ENCODE measurements at regions not wholly inside any gene's neighbourhood (a gene's known extent, or its start where the extent isn't known, plus 50 kb on each side); places are given as distances from the start of the nearest gene placed in this dataset.
"Not testable (repeated sequence)": the region's sequence is repeated elsewhere in the genome, so short reads cannot be mapped to it uniquely, and the experiment has no call there.

GRCh38 chr6:84353459-84354423, 126.3 kb upstream of the CEP162 start:
- DNase-seq (ENCODE audit: low read depth in 2 of 2): no peak

- DNase-seq (ENCODE audit: low read depth in 2 of 2): no peak
Measured at GRCh38 chr6:84350397-84350796, 123.0 kb upstream of the CEP162 start.

- no peak for DNase-seq (ENCODE audit: low read depth in 2 of 2)
Measured at GRCh38 chr6:84349542-84349941, 122.1 kb upstream of the CEP162 start.

GRCh38 chr6:84348801-84349200, 121.4 kb upstream of the CEP162 start:
- no peak for DNase-seq (ENCODE audit: low read depth in 2 of 2)

GRCh38 chr6:84346372-84346771, 118.9 kb upstream of the CEP162 start:
- no peak for DNase-seq (ENCODE audit: low read depth in 2 of 2)

GRCh38 chr6:84344005-84344404, 116.6 kb upstream of the CEP162 start:
- DNase-seq (ENCODE audit: low read depth in 2 of 2): no peak

GRCh38 chr6:84340422-84340821, 113.0 kb upstream of the CEP162 start:
- no peak for DNase-seq (ENCODE audit: low read depth in 2 of 2)

GRCh38 chr6:84333842-84334241, 106.4 kb upstream of the CEP162 start:
- DNase-seq (ENCODE audit: low read depth in 2 of 2): no peak

GRCh38 chr6:84332139-84333034, 104.9 kb upstream of the CEP162 start:
- no peak for DNase-seq (ENCODE audit: low read depth in 2 of 2)

GRCh38 chr6:84330325-84330724, 102.9 kb upstream of the CEP162 start:
- no peak for DNase-seq (ENCODE audit: low read depth in 2 of 2)

GRCh38 chr6:84329516-84329915, 102.1 kb upstream of the CEP162 start:
- DNase-seq (ENCODE audit: low read depth in 2 of 2): no peak

GRCh38 chr6:84329077-84329476, 101.6 kb upstream of the CEP162 start:
- no peak for DNase-seq (ENCODE audit: low read depth in 2 of 2)

- no peak for DNase-seq (ENCODE audit: low read depth in 2 of 2)
Measured at GRCh38 chr6:84317463-84317862, 90.0 kb upstream of the CEP162 start.

- DNase-seq (ENCODE audit: low read depth in 2 of 2): no peak
Measured at GRCh38 chr6:84314377-84314898, 87.0 kb upstream of the CEP162 start.

- DNase-seq (ENCODE audit: low read depth in 2 of 2): no peak
Measured at GRCh38 chr6:84309336-84309735, 81.9 kb upstream of the CEP162 start.

- DNase-seq (ENCODE audit: low read depth in 2 of 2): no peak
Measured at GRCh38 chr6:84304881-84305280, 77.4 kb upstream of the CEP162 start.

- DNase-seq (ENCODE audit: low read depth in 2 of 2): not testable (repeated sequence)
Measured at GRCh38 chr6:84291033-84291432, 63.6 kb upstream of the CEP162 start.

- DNase-seq (ENCODE audit: low read depth in 2 of 2): no peak
Measured at GRCh38 chr6:84284428-84285049, 57.1 kb upstream of the CEP162 start.

- DNase-seq (ENCODE audit: low read depth in 2 of 2): no peak
Measured at GRCh38 chr6:84282550-84282949, 55.1 kb upstream of the CEP162 start.

GRCh38 chr6:84280639-84281038, 53.2 kb upstream of the CEP162 start:
- DNase-seq (ENCODE audit: low read depth in 2 of 2): no peak

- no peak for DNase-seq (ENCODE audit: low read depth in 2 of 2)
Measured at GRCh38 chr6:84280030-84280429, 52.6 kb upstream of the CEP162 start.

Data from stimulated activated CD4-positive, alpha-beta T cell treated with anti-CD3 and anti-CD28 coated beads, Interleukin-4, amount 100 ng/mL, for 48 hours (primary cell).